H1 (cell line): ENCODE measurements at regions not wholly inside any gene's neighbourhood (a gene's known extent, or its start where the extent isn't known, plus 50 kb on each side); places are given as distances from the start of the nearest gene placed in this dataset.

Source experiments
- CTCF ChIA-PET: fragments of 300-600 bp; sonication (Branson Sonifier 250); formaldehyde crosslinking; loops from one replicate; lab custom pipeline; 2021; ENCODE audit not compliant: partially characterized antibody; lab: Charles Lee
- POLR2A ChIA-PET: fragments of 300-600 bp; sonication (Branson Sonifier 250); formaldehyde crosslinking; loops from one replicate; lab custom pipeline; 2021; ENCODE audit warnings: inconsistent platforms; ENCODE audit not compliant: partially characterized antibody; lab: Charles Lee
- DNase-seq, 2 experiments: peaks; one replicate each; pipeline versions ENCODE4 v3.0.0 to v3.0.0-alpha.2; 2010 to 2022; ENCODE audit warnings: low spot score in 2 of 2, low read depth in 1 of 2, mixed read lengths in 1 of 2
- FAIRE-seq: peaks from 2 replicates; lab custom pipeline; 2011; peaks lifted over from hg19 to GRCh38; lab: Jason Lieb, UNC
- H2AFZ ChIP-seq: 2 replicates; pipeline ENCODE4 v1.8.1; 2012; ENCODE audit warnings: low read length, inconsistent platforms
- H2AK5ac ChIP-seq: 2 replicates; pipeline ENCODE4 v1.6.1; 2013; ENCODE audit warnings: low read depth, low read length
- H2BK120ac ChIP-seq: replicated peaks from 2 replicates; pipeline ENCODE3; 2013; ENCODE audit warnings: low read depth, low read length, inconsistent platforms
- H2BK12ac ChIP-seq: 2 replicates; pipeline ENCODE4 v1.6.1; 2013; ENCODE audit warnings: low read depth, low read length
- H2BK15ac ChIP-seq: 2 replicates; pipeline ENCODE4 v1.6.1; 2013; ENCODE audit warnings: low read length
- H2BK20ac ChIP-seq: 2 replicates; pipeline ENCODE4 v1.6.1; 2013; ENCODE audit warnings: low read length
- H2BK5ac ChIP-seq: 2 replicates; pipeline ENCODE4 v1.6.1; 2013; ENCODE audit warnings: low read depth, low read length
- H3K14ac ChIP-seq: 2 replicates; pipeline ENCODE4 v1.6.1; 2013; ENCODE audit warnings: inconsistent platforms; ENCODE audit not compliant: insufficient read length
- H3K18ac ChIP-seq: 2 replicates; pipeline ENCODE4 v1.6.1; 2013; ENCODE audit warnings: low read length; ENCODE audit errors: extremely low read depth
- H3K23ac ChIP-seq: 2 replicates; pipeline ENCODE4 v1.6.1; 2013; ENCODE audit warnings: inconsistent platforms; ENCODE audit not compliant: insufficient read length
- H3K23me2 ChIP-seq: 2 replicates; pipeline ENCODE4 v1.6.1; 2013; ENCODE audit warnings: low read depth, low read length
- H3K27ac ChIP-seq: 2 replicates; pipeline ENCODE4 v1.6.1; 2011; ENCODE audit warnings: low read depth, low read length, inconsistent platforms
- H3K27me3 ChIP-seq, 4 experiments: replicated peaks in 1 of 4; 1 replicate in 1 of 4; 2 replicates in 3 of 4; pipeline versions ENCODE4 v1.6.1 to v1.8.1; 2011 to 2013; ENCODE audit warnings: low read length in 3 of 4, mild to moderate bottlenecking in 3 of 4, inconsistent platforms in 2 of 4, mixed read lengths in 2 of 4, moderate library complexity in 1 of 4; ENCODE audit not compliant: control insufficient read depth in 3 of 4, insufficient read depth in 3 of 4; ENCODE audit errors: extremely low read depth in 1 of 4
- H3K36me3 ChIP-seq, 4 experiments: 2 replicates each; pipeline versions ENCODE4 v1.6.1 to v1.8.1; 2011 to 2013; ENCODE audit warnings: mild to moderate bottlenecking in 4 of 4, low read length in 3 of 4, moderate library complexity in 2 of 4, control low read depth in 1 of 4, inconsistent platforms in 1 of 4; ENCODE audit not compliant: insufficient read depth in 4 of 4, control insufficient read depth in 2 of 4
- H3K4ac ChIP-seq: replicated peaks from 2 replicates; pipeline ENCODE3; 2013; ENCODE audit warnings: low read length, low read depth, mixed read lengths, inconsistent platforms; ENCODE audit not compliant: insufficient read length
- H3K4me1 ChIP-seq, 4 experiments: replicated peaks in 1 of 4; 1 replicate in 1 of 4; 2 replicates in 3 of 4; pipeline versions ENCODE4 v1.6.1 to v1.8.1; 2011 to 2013; ENCODE audit warnings: low read length in 3 of 4, inconsistent platforms in 2 of 4, mixed read lengths in 1 of 4; ENCODE audit not compliant: insufficient read depth in 4 of 4, control insufficient read depth in 3 of 4
- H3K4me2 ChIP-seq, 2 experiments: 2 replicates each; pipeline versions ENCODE4 v1.6.1 to v1.8.1; 2011 to 2013; ENCODE audit warnings: low read depth in 2 of 2, low read length in 2 of 2, control low read depth in 1 of 2, inconsistent platforms in 1 of 2, mild to moderate bottlenecking in 1 of 2; ENCODE audit not compliant: insufficient read depth in 1 of 2
- H3K4me3 ChIP-seq, 4 experiments: fragments of 200-600, 300-600 bp in 1 of 4; sonication (generic), shearing (Covaris generic), sonication (Bioruptor Twin) in 1 of 4; 2 replicates each; pipeline versions ENCODE4 v1.5.1 to v1.8.1; 2011 to 2016; ENCODE audit warnings: low read length in 4 of 4, low read depth in 3 of 4, control low read depth in 2 of 4, inconsistent platforms in 2 of 4, mild to moderate bottlenecking in 2 of 4, mixed read lengths in 1 of 4, moderate library complexity in 1 of 4; ENCODE audit not compliant: insufficient read depth in 2 of 4; ENCODE audit errors: extremely low read depth in 1 of 4
- H3K56ac ChIP-seq: replicated peaks from 2 replicates; pipeline ENCODE3; 2013; ENCODE audit warnings: low read depth, mild to moderate bottlenecking, mixed read lengths, low read length, inconsistent platforms; ENCODE audit not compliant: insufficient read length
- H3K79me1 ChIP-seq: 2 replicates; pipeline ENCODE4 v1.6.1; 2013; ENCODE audit warnings: low read depth, low read length, control low read depth
- H3K79me2 ChIP-seq, 2 experiments: 2 replicates each; pipeline versions ENCODE4 v1.6.1 to v1.8.1; 2012 to 2013; ENCODE audit warnings: low read length in 2 of 2, mild to moderate bottlenecking in 2 of 2, inconsistent platforms in 1 of 2; ENCODE audit not compliant: insufficient read depth in 2 of 2, control insufficient read depth in 1 of 2
- H3K9ac ChIP-seq, 4 experiments: replicated peaks in 1 of 4; 1 replicate in 1 of 4; 2 replicates in 3 of 4; pipeline versions ENCODE4 v1.6.1 to v1.8.1; 2011 to 2013; ENCODE audit warnings: low read depth in 3 of 4, low read length in 3 of 4, control low read depth in 2 of 4, mild to moderate bottlenecking in 2 of 4, moderate library complexity in 2 of 4, inconsistent platforms in 1 of 4; ENCODE audit errors: extremely low read depth in 1 of 4
- H3K9me3 ChIP-seq, 2 experiments: 2 replicates each; pipeline versions ENCODE4 v1.6.1 to v1.8.1; 2012 to 2013; ENCODE audit warnings: mild to moderate bottlenecking in 2 of 2, moderate library complexity in 2 of 2, control low read depth in 1 of 2, inconsistent platforms in 1 of 2, low read depth in 1 of 2, low read length in 1 of 2, mixed read lengths in 1 of 2; ENCODE audit not compliant: insufficient read depth in 2 of 2
- H4K20me1 ChIP-seq, 2 experiments: replicated peaks in 1 of 2; 2 replicates each; pipeline versions ENCODE3 to v1.8.1; 2011 to 2013; ENCODE audit warnings: inconsistent platforms in 2 of 2, low read length in 2 of 2, mild to moderate bottlenecking in 1 of 2; ENCODE audit not compliant: insufficient read depth in 2 of 2, control insufficient read depth in 1 of 2
- H4K5ac ChIP-seq: 2 replicates; pipeline ENCODE4 v1.6.1; 2013; ENCODE audit warnings: low read length, low read depth, mixed read lengths, inconsistent platforms; ENCODE audit not compliant: insufficient read length
- H4K8ac ChIP-seq: 2 replicates; pipeline ENCODE4 v1.8.0; 2013; ENCODE audit warnings: mild to moderate bottlenecking, moderate library complexity, low read length, inconsistent platforms; ENCODE audit not compliant: insufficient read depth; ENCODE audit errors: extremely low read depth
- H4K91ac ChIP-seq: replicated peaks from 2 replicates; pipeline ENCODE3; 2013; ENCODE audit warnings: low read length, mixed read lengths, inconsistent platforms; ENCODE audit not compliant: insufficient read length
- ASH2L ChIP-seq: fragments of 200-600, 300-600 bp; sonication (generic); IDR thresholded peaks from one replicate; pipeline ENCODE4 v1.7.1; 2017; ENCODE audit warnings: low read length
- PHF8 ChIP-seq: fragments of 200-600 bp; sonication (generic); conservative IDR thresholded peaks from 2 replicates; pipeline ENCODE4 v1.7.1; 2012; ENCODE audit warnings: low read depth, mild to moderate bottlenecking, inconsistent platforms, low read length, moderate library complexity
- RAD21 ChIP-seq, 2 experiments: IDR thresholded peaks in 1 of 2; conservative IDR thresholded peaks in 1 of 2; 2 replicates each; pipeline ENCODE4 v1.6.1; 2011; ENCODE audit warnings: low read depth in 2 of 2, low read length in 2 of 2, improper control_type of control experiment in 1 of 2, inconsistent platforms in 1 of 2, mild to moderate bottlenecking in 1 of 2, moderate library complexity in 1 of 2
- SIRT6 ChIP-seq: IDR thresholded peaks from one replicate; pipeline ENCODE4 v1.7.1; 2012; ENCODE audit warnings: low read length, inconsistent platforms
- WGBS, 2 experiments: shearing (Covaris generic) in 1 of 2; methylation state at CpG; one replicate each; pipeline versions ENCODE4 v1.1.6 to v1.1.7; 2013 to 2015; ENCODE audit warnings: low lambda C conversion rate in 2 of 2, mixed read lengths in 2 of 2, inconsistent platforms in 1 of 2, low coverage in 1 of 2, missing lambda C conversion rate in 1 of 2; ENCODE audit not compliant: insufficient replicate concordance in 2 of 2, insufficient coverage in 1 of 2, insufficient read length in 1 of 2; ENCODE audit errors: extremely low coverage in 1 of 2, missing lambda C conversion rate in 1 of 2; 5-methylcytosine and 5-hydroxymethylcytosine counted together

- WGBS, 2 experiments, result 91% methylated on average over 1 of the region's 1 CpG; no CpG with 5 or more reads in 1 of the 2 experiments
- H3K23ac ChIP-seq, result no peak overlapping the region
- no peak overlapping the region for H3K18ac ChIP-seq
- H2BK12ac ChIP-seq, result no peak overlapping the region
- no peak overlapping the region for H4K91ac ChIP-seq
- no peak overlapping the region for H4K5ac ChIP-seq
- H3K79me1 ChIP-seq, result no peaks in the 10 kb centered on the region
- no peak overlapping the region for H3K9ac ChIP-seq
- H2BK120ac ChIP-seq, result no peak overlapping the region
- FAIRE-seq (no peak), DNase-seq (no peak)
- H4K20me1 ChIP-seq, result no peaks in the 10 kb centered on the region
- H3K56ac ChIP-seq, result no peak overlapping the region
- H3K23me2 ChIP-seq, result no peaks in the 10 kb centered on the region
- H4K8ac ChIP-seq, result no peak overlapping the region
- H3K79me2 ChIP-seq, result no peaks in the 10 kb centered on the region
- H2AK5ac ChIP-seq, result no peak overlapping the region
- H3K27ac ChIP-seq, result no peak overlapping the region
- H3K27me3 ChIP-seq, result no peaks in the 10 kb centered on the region
- H2BK5ac ChIP-seq, result no peak overlapping the region
- H3K4me2 ChIP-seq, result no peak overlapping the region
- H3K4me3 ChIP-seq, result no peak overlapping the region
- H3K14ac ChIP-seq, result no peak overlapping the region
- H2BK15ac ChIP-seq, result no peak overlapping the region
- H3K4ac ChIP-seq, result no peak overlapping the region
- H2BK20ac ChIP-seq, result no peak overlapping the region
- POLR2A ChIA-PET, result no interaction called here
- no peak overlapping the region for H2AFZ ChIP-seq
- H3K4me1 ChIP-seq, result no peaks in the 10 kb centered on the region
- H3K36me3 ChIP-seq, result no peaks in the 10 kb centered on the region
- CTCF ChIA-PET, result interaction anchor here (0.6 to 0.9 kb wide), 2 partner anchors 11 to 1359 kb away, joined by 3 read pairs; no protein-coding TSS in a partner anchor
- H3K9me3 ChIP-seq, result no peaks in the 10 kb centered on the region
- no peak for TF ChIP-seq ASH2L
- no peak for TF ChIP-seq RAD21 (IDR thresholded peaks at IDR 0.05 in 1 of 2, conservative IDR thresholded peaks at IDR 0.05 in 1 of 2; ENCODE audit: low read depth in 2 of 2, low read length in 2 of 2)
- no peak for TF ChIP-seq PHF8
- TF ChIP-seq SIRT6, result no peak
Measured at GRCh38 chr13:34320084-34320483, 502.1 kb downstream of the RFC3 start.
